Right kidney (tissue), 1 donor: ENCODE measurements at regions not wholly inside any gene's neighbourhood (a gene's known extent, or its start where the extent isn't known, plus 50 kb on each side); places are given as distances from the start of the nearest gene placed in this dataset.
A peak's percentile ranks its signal among the peaks of the same experiment; 100 is the strongest.

Source experiments
- DNase-seq: peaks from one replicate; pipeline ENCODE4 v3.0.0-alpha.2; 2016

GRCh38 chr5:87949676-87950631 lies 318.7 kb downstream of the TMEM161B start:
- no peak for DNase-seq

- DNase-seq = no peak
These were observed 320.2 kb downstream of the TMEM161B start for GRCh38 chr5:87948486-87948885.

DNA sequence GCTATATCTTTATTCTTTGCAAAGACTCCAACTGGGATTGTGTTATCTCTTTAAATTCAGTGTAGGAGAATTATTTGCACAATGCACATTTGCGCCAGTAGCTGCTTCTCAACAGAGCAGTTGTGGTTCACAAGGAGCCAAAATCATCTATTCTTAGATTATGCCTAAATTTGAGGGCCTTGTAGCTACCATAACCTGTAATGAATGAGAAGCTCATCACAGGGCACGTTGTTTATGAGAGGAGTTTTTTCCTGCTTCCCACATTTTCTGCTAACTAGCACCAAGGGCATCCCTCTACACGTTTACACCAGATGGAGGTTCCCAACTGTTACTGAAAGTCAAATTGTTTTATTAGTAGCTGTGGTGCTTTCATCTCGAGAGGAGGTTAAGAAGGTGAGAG lies 322.4 kb downstream of the TMEM161B start:
- DNase-seq = no peak

DNA sequence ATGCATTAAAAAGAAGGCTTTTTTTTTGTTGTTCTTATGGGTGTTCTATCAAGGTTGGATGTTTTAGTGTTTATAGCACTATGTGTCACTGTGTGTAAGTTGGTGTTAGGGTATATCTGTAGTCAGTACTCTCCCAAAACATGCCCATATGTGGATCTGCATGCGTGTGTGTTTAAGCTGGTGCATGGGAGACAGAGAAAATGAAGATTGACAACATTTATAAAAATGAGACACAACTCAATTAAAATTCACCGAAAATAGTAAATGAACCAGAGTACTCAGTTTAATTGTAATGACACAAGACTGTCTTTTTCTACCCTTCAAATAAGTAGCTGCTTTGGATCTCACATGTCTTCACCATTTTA lies 323.4 kb downstream of the TMEM161B start:
- no peak for DNase-seq

GRCh38 chr5:87944553-87945285 lies 323.9 kb downstream of the TMEM161B start:
- DNase-seq = no peak

DNA sequence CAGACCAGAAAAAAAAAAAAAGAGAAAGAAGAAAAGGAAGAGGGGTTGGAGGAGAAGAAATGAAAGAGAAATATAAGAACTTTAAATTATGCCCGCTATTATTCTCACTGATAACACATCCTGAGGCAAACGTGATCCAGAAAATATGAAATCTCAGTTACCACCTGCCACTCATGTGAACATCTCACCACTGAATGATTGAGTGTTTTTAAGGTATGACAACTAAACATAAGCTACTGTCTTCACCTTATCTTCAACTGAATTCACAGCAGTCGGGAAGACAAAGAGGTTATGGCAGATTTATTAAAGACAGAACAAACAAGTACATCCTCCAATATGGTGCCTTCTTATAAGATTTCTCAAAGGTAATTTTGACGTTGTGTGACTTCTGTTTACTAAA lies 327.9 kb downstream of the TMEM161B start:
- DNase-seq = no peak

DNA sequence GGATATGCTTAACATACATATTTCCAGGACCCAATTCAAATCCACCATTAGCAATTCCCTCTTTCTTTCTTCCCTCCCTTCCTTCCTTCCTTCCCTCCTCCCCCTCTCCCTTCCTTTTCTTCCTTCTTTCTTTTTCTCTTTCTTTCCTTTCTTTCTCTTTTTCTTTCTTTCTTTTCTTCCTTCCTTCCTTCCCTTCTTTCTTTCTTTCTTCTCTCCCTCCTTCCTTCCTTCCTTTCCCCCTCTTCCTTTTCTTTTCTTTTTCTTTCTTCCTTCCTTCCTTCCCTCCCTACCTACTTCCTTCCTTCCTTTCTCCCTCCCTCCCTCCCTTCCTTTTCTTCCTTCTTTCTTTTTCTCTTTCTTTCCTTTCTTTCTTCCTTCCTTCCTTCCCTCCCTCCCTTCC lies 332.0 kb downstream of the TMEM161B start:
- DNase-seq = no peak

- DNase-seq = no peak
These were observed 344.2 kb downstream of the TMEM161B start for GRCh38 chr5:87924436-87924835.

DNA sequence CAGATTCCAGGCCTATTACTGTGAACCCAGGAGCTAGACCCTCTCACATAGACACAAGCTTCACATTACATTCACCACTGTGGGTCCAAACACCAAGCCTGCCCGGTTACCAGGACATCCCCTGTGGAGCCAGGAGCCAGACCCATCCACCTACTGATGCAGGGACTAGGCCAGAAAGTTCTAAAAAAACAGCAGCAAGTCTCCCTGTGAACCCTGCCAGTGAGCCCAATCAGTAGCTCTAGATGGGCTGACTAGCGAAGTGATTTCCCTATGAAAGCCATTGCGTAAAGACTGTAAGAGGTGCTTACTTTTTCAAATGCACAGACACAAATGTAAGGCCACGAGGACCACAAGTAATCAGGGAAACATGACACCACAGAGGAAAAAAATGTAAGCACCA lies 352.3 kb downstream of the TMEM161B start:
- no peak for DNase-seq

DNA sequence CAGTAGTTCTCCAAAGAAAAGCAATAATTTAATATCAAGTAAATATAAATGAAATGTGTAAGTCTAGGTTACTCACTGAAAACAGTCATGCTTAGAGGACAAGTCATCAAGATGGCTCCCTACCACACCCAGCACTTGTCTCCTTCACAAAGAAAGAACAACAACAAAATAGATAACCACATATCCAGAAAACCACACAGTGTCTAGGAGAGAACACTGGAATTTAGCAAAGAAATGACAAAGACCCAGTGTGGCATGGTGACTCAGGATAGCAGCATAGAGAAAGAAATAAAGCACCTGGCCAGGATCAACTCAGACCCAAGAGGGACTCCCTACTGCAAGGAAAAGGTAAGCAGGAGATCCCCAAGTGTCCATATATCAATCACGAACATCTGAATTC lies 356.2 kb downstream of the TMEM161B start:
- no peak for DNase-seq

DNA sequence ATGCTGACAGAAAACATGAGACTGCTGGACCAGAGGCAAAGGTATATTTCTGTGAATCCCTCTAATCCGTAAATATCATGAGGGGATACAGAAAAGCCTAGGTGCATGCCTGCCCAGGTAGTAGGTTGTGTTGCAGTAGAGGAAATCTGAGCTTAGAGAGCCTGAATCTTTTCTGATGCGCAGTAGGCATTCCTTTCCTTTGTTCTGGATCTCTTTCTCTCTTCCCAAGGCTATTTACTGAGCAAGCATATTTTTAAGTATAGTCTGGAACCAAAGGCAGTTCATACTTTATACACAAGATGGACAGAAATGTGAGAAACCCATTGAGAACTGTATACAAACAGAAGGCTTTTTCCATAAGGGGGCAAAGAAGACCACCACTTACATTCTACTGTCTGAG lies 359.3 kb downstream of the TMEM161B start:
- DNase-seq = no peak

- no peak for DNase-seq
These were observed 361.7 kb downstream of the TMEM161B start for GRCh38 chr5:87906962-87907361.

DNA sequence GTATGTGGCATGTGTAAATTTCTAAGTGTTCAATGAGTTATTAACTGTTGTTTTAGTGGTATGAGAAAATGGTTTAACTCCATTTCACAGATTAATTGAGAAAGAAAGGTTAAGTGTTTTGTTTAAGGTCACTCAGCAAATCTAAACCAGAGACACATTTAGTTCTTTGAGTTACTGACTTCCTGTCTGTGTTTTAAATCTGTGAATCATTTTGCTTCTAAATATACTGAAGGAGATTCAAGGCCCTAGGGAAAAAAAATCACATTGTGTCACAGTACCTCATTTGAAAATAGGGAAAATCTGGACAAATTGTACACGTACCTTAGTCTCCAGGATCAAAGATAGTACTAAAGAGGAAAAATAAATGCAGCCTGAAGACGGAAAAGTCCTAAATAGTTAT lies 368.2 kb downstream of the TMEM161B start:
- no peak for DNase-seq

- peak; percentile 3 for DNase-seq
These were observed 368.9 kb downstream of the TMEM161B start for GRCh38 chr5:87899721-87900131.

GRCh38 chr5:87899208-87899661 lies 369.4 kb downstream of the TMEM161B start:
- DNase-seq = no peak

GRCh38 chr5:87898574-87898973 lies 370.1 kb downstream of the TMEM161B start:
- no peak for DNase-seq

GRCh38 chr5:87888139-87888538 lies 380.5 kb downstream of the TMEM161B start:
- no peak for DNase-seq

- no peak for DNase-seq
These were observed 381.4 kb downstream of the TMEM161B start for GRCh38 chr5:87887247-87887646.

DNA sequence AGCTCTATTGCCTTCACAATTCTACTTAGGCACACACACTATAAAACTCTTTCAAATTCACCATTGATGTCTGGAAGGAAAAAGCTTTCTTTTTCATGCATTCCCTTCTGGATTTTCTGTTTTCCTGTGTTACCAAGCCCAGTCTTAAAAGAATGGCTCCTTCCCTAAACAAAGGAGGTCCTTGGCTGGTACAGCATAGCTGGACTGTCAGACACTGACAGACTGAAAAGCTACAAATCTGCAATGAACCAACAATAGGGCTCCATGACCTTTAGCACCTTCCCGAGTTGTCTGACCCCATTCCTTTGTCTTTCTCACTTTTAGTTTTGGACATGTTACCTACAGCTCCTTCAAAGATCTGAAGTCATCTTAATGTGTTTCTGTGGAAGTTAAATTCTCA lies 382.5 kb downstream of the TMEM161B start:
- DNase-seq = no peak

- no peak for DNase-seq
These were observed 382.9 kb downstream of the TMEM161B start for GRCh38 chr5:87885758-87886157.

DNA sequence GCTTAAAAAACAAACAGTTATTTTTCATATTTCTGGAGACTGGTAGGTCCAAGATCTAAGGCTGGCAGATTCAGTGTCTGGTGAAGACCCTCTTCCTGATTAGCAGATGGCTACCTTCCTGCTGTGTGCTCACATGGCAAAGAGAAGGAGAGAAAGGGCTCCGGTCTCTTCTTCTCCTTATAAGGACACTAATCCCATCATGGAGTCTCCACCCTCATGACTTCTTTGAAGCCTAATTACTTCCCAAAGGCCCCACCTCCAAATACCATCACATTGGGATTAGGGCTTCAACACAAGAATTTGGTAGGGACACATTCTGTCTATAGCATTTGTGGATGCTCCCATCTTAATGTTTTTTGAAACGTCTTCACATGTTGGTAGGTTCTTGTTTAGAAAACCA lies 391.1 kb downstream of the TMEM161B start:
- no peak for DNase-seq

- DNase-seq = no peak
These were observed 391.6 kb downstream of the TMEM161B start for GRCh38 chr5:87877023-87877422.

GRCh38 chr5:87876616-87877015 lies 392.0 kb downstream of the TMEM161B start:
- DNase-seq = no peak

- no peak for DNase-seq
These were observed 395.7 kb downstream of the TMEM161B start for GRCh38 chr5:87872986-87873385.
